HL-60 (cell line): ENCODE measurements at regions not wholly inside any gene's neighbourhood (a gene's known extent, or its start where the extent isn't known, plus 50 kb on each side); places are given as distances from the start of the nearest gene placed in this dataset.

ENCODE experiments used
- DNase-seq, 2 experiments: peaks; one replicate each; pipeline ENCODE4 v3.0.0-alpha.2; 2010 to 2020; ENCODE audit warnings: low read depth in 1 of 2, low spot score in 1 of 2
- H3K27ac ChIP-seq: fragments of 250-450 bp; sonication (Bioruptor Pico); replicated peaks from 2 replicates; pipeline ENCODE4 v1.5.1; 2020; ENCODE audit warnings: mild to moderate bottlenecking, moderate library complexity
- H3K27me3 ChIP-seq: fragments of 250-450 bp; sonication (Bioruptor Pico); 2 replicates; pipeline ENCODE4 v1.5.1; 2021; ENCODE audit warnings: mild to moderate bottlenecking, moderate library complexity; ENCODE audit not compliant: insufficient read depth, poor library complexity, severe bottlenecking
- H3K4me3 ChIP-seq: replicated peaks from 2 replicates; pipeline ENCODE4 v1.5.1; 2011; ENCODE audit warnings: mild to moderate bottlenecking, control low read depth, low read length; ENCODE audit not compliant: insufficient read depth
- GABPA ChIP-seq: IDR thresholded peaks from 2 replicates; pipeline ENCODE4 v1.6.1; 2012; ENCODE audit warnings: low read depth
- POLR2AphosphoS5 ChIP-seq: IDR thresholded peaks from 2 replicates; pipeline ENCODE4 v1.6.1; 2012; ENCODE audit warnings: low read depth
- SPI1 ChIP-seq: IDR thresholded peaks from 2 replicates; pipeline ENCODE4 v1.6.1; 2012; ENCODE audit warnings: low read depth, mild to moderate bottlenecking, borderline replicate concordance
- TF ChIP-seq, protein P1 (sequence below): IDR thresholded peaks from one replicate; pipeline ENCODE4 v1.5.1; 2011; ENCODE audit warnings: low read length, control low read depth, inconsistent platforms; ENCODE audit not compliant: insufficient read depth
- TF ChIP-seq, protein P2 (sequence below): IDR thresholded peaks from 2 replicates; pipeline ENCODE4 v1.6.1; 2012; ENCODE audit warnings: low read depth; ENCODE audit not compliant: insufficient replicate concordance

DNA sequence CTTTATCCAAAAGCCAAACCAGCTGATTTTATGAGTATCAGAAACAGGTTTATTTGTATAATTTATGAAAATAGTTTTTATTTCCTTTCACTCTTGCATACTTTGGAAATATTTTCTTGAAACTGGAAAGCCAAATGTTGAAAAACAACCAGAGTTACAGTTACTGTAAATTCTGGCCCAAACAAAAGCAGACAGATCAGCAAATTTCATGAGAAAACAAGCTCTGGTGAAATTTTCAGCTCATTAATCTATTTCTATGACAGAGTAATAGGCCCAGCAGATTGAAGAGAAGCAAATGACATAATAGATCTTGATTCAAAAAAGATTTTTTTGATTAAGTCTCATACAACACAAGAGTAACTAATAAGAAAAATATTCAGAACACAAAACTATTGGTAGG lies 182.7 kb downstream of the ENC1 start:
- Histone ChIP-seq H3K27ac (no peak overlapping the region), H3K27me3 (no peaks in the 10 kb centered on the region), H3K4me3 (no peak overlapping the region)
- DNase-seq: no peak
- TF ChIP-seq SPI1 (no peak), POLR2AphosphoS5 (no peak), GABPA (no peak)
- TF ChIP-seq, protein P1, sequence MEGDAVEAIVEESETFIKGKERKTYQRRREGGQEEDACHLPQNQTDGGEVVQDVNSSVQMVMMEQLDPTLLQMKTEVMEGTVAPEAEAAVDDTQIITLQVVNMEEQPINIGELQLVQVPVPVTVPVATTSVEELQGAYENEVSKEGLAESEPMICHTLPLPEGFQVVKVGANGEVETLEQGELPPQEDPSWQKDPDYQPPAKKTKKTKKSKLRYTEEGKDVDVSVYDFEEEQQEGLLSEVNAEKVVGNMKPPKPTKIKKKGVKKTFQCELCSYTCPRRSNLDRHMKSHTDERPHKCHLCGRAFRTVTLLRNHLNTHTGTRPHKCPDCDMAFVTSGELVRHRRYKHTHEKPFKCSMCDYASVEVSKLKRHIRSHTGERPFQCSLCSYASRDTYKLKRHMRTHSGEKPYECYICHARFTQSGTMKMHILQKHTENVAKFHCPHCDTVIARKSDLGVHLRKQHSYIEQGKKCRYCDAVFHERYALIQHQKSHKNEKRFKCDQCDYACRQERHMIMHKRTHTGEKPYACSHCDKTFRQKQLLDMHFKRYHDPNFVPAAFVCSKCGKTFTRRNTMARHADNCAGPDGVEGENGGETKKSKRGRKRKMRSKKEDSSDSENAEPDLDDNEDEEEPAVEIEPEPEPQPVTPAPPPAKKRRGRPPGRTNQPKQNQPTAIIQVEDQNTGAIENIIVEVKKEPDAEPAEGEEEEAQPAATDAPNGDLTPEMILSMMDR: no peak
- TF ChIP-seq, protein P2, sequence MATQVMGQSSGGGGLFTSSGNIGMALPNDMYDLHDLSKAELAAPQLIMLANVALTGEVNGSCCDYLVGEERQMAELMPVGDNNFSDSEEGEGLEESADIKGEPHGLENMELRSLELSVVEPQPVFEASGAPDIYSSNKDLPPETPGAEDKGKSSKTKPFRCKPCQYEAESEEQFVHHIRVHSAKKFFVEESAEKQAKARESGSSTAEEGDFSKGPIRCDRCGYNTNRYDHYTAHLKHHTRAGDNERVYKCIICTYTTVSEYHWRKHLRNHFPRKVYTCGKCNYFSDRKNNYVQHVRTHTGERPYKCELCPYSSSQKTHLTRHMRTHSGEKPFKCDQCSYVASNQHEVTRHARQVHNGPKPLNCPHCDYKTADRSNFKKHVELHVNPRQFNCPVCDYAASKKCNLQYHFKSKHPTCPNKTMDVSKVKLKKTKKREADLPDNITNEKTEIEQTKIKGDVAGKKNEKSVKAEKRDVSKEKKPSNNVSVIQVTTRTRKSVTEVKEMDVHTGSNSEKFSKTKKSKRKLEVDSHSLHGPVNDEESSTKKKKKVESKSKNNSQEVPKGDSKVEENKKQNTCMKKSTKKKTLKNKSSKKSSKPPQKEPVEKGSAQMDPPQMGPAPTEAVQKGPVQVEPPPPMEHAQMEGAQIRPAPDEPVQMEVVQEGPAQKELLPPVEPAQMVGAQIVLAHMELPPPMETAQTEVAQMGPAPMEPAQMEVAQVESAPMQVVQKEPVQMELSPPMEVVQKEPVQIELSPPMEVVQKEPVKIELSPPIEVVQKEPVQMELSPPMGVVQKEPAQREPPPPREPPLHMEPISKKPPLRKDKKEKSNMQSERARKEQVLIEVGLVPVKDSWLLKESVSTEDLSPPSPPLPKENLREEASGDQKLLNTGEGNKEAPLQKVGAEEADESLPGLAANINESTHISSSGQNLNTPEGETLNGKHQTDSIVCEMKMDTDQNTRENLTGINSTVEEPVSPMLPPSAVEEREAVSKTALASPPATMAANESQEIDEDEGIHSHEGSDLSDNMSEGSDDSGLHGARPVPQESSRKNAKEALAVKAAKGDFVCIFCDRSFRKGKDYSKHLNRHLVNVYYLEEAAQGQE: no peak

DNA sequence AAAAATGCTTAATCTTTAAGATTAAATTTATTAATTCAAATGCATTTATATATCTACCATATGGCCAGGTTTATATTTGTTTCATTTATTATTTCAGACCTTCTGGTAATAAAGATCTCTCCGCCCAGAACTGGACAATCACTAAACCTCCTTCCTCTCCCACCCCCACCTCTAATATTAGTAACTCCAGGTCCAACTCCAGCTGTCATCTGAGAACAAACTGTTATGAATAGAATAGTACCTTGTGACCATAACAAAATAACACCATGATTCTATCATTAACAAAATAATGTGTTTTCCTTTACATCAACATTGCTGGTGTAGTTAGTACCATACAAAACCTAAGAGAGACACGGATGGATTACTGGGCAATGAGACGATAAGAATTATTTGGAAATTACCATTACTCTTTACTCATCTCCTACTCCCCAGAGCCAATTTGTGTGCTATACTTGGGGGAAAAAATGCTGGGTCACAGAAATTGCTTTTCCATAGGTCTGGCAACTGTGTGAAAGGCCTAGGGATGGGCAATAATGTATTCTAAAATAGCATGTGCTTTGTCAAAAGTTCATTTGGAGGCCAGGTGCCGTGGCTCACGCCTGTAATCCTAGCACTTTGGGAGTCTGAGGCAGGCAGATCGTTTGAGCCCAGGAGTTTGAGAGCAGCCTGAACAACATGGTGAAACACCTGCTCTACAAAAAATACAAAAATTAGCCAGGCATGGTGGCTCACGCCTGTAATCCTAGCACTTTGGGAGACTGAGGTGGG lies 186.1 kb downstream of the ENC1 start:
- TF ChIP-seq, protein P2: no peak
- TF ChIP-seq GABPA (no peak), POLR2AphosphoS5 (no peak), SPI1 (no peak)
- TF ChIP-seq, protein P1: no peak
- Histone ChIP-seq H3K27ac (no peak overlapping the region), H3K4me3 (no peak overlapping the region), H3K27me3 (no peaks in the 10 kb centered on the region)
- no peak for DNase-seq

DNA sequence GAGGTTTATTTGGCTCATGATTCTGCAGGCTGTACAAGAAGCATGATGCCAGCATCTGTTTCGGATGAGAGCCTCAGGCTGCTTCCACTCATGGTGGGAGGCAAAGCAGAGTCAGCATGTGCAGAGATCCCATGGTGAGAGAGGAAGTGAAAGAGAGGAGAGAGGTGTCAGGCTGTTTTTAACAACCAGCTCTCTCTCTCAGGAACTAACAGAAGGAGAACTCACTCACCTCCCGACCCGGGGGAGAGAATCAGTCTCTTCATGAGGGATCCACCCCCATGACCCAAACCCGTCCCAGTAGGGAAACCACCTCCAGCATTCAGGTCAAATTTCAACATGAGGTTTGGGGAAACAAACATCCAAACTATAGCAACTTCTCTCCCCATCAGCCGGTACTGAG lies 187.7 kb downstream of the ENC1 start:
- no peak overlapping the region for H3K27ac ChIP-seq
- H3K27me3 ChIP-seq: no peaks in the 10 kb centered on the region
- no peak overlapping the region for H3K4me3 ChIP-seq
- TF ChIP-seq, protein P1: no peak
- TF ChIP-seq SPI1: peak; percentile 62
- no peak for TF ChIP-seq POLR2AphosphoS5
- peak in 1 of 2 experiments; percentile 29 for DNase-seq

DNA sequence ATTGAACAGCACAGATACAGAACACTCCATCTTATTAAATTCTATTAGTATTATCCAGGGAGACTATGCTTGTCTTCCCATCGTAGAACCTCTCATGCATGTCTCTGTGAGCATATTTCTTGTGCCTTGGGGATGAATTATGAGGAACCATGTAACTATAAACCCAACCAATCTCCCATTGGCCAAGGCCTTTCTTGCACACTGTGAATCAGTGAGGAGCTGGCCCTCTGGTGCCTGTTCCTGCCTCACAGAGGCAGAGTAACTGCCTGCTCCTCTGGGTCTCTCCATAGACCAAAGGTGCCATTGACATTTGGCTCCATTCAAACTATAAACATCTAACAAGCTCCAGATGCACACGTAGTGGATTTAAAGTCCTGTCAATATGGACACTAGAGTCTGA lies 190.4 kb downstream of the ENC1 start:
- no peak for DNase-seq
- TF ChIP-seq, protein P2: no peak
- TF ChIP-seq, protein P1: no peak
- TF ChIP-seq SPI1 (no peak), GABPA (no peak), POLR2AphosphoS5 (no peak)
- no peaks in the 10 kb centered on the region for H3K27me3 ChIP-seq
- H3K4me3 ChIP-seq: no peak overlapping the region
- H3K27ac ChIP-seq: no peak overlapping the region
